B cell (primary cell): ENCODE measurements at regions not wholly inside any gene's neighbourhood (a gene's known extent, or its start where the extent isn't known, plus 50 kb on each side); places are given as distances from the start of the nearest gene placed in this dataset.

Source experiments
- ATAC-seq: fragments of 200-7000 bp; cut with Tn5 transposase; one replicate; pipeline ENCODE4 v1.10.0; 2021; ENCODE audit warnings: low read depth, mild to moderate bottlenecking, moderate number of reproducible peaks, moderate library complexity
- CTCF ChIA-PET: fragments of 350-600 bp; sonication (Branson Sonifier 250); formaldehyde crosslinking; loops from one replicate; lab custom pipeline; 2021; ENCODE audit warnings: antibody characterized with exemption, inconsistent platforms; lab: Charles Lee
- POLR2A ChIA-PET: fragments of 350-600 bp; sonication (Branson Sonifier 250); formaldehyde crosslinking; loops from one replicate; lab custom pipeline; 2021; ENCODE audit warnings: antibody characterized with exemption; lab: Charles Lee
- DNase-seq: peaks from one replicate; pipeline ENCODE4 v3.0.0; 2013
- H2AFZ ChIP-seq: 2 replicates; pipeline ENCODE4 v1.6.1; 2012; ENCODE audit warnings: mild to moderate bottlenecking, low read depth, low read length; ENCODE audit not compliant: insufficient read depth, poor library complexity, severe bottlenecking
- H3K27ac ChIP-seq, 2 donors: 1 replicate in 1 of 2; 2 replicates in 1 of 2; pipeline ENCODE4 v1.5.1; 2012 to 2013; ENCODE audit warnings: low read length in 2 of 2, mild to moderate bottlenecking in 2 of 2, moderate library complexity in 1 of 2
- H3K27me3 ChIP-seq, 4 experiments: fragments of 200-600 bp in 1 of 4; sonication (generic) in 1 of 4; replicated peaks in 1 of 4; 1 replicate in 2 of 4; 2 replicates in 2 of 4; pipeline versions ENCODE4 v1.6.1 to v1.7.0; 2013 to 2016; ENCODE audit warnings: low read length in 3 of 4, mild to moderate bottlenecking in 2 of 4, mixed read lengths in 1 of 4, moderate library complexity in 1 of 4; ENCODE audit not compliant: insufficient read depth in 4 of 4, control insufficient read depth in 3 of 4; ENCODE audit errors: control extremely low read depth in 1 of 4
- H3K36me3 ChIP-seq, 2 experiments: replicated peaks in 1 of 2; 1 replicate in 1 of 2; 2 replicates in 1 of 2; pipeline versions ENCODE4 v1.6.1 to v1.7.1; 2013; ENCODE audit warnings: low read length in 1 of 2; ENCODE audit not compliant: insufficient read depth in 2 of 2, control insufficient read depth in 1 of 2; ENCODE audit errors: control extremely low read depth in 1 of 2, extremely low read depth in 1 of 2
- H3K4me1 ChIP-seq, 2 donors: fragments of 200-600 bp in 1 of 2; sonication (generic) in 1 of 2; 1 replicate in 1 of 2; 2 replicates in 1 of 2; pipeline versions ENCODE4 v1.5.1 to v1.6.1; 2013 to 2017; ENCODE audit warnings: low read length in 2 of 2; ENCODE audit not compliant: control insufficient read depth in 2 of 2, insufficient read depth in 2 of 2
- H3K4me2 ChIP-seq: replicated peaks from 2 replicates; pipeline ENCODE3; 2012; ENCODE audit warnings: mild to moderate bottlenecking, low read depth, low read length; ENCODE audit not compliant: poor library complexity, severe bottlenecking
- H3K4me3 ChIP-seq, 5 experiments: fragments of 200-600 bp in 1 of 5; sonication (generic) in 1 of 5; 1 replicate in 3 of 5; 2 replicates in 2 of 5; pipeline versions ENCODE4 v1.5.1 to v1.7.0; 2011 to 2016; ENCODE audit warnings: low read length in 4 of 5, mild to moderate bottlenecking in 4 of 5, low read depth in 2 of 5, control low read depth in 1 of 5, moderate library complexity in 1 of 5; ENCODE audit not compliant: insufficient read depth in 1 of 5; ENCODE audit errors: control extremely low read depth in 1 of 5, extremely low read depth in 1 of 5
- H3K79me2 ChIP-seq: fragments of 200-600 bp; sonication (generic); one replicate; pipeline ENCODE4 v1.6.0; 2016; ENCODE audit warnings: low read length; ENCODE audit not compliant: control insufficient read depth, insufficient read depth
- H3K9ac ChIP-seq: fragments of 200-600 bp; sonication (generic); 2 replicates; pipeline ENCODE4 v1.6.1; 2017; ENCODE audit warnings: mild to moderate bottlenecking, low read length, moderate library complexity
- H3K9me3 ChIP-seq, 3 donors: one replicate each; pipeline versions ENCODE4 v1.6.1 to v1.7.1; 2013; ENCODE audit warnings: low read length in 2 of 3; ENCODE audit not compliant: control insufficient read depth in 2 of 3, insufficient read depth in 1 of 3; ENCODE audit errors: control extremely low read depth in 1 of 3
- H4K20me1 ChIP-seq: 2 replicates; pipeline ENCODE4 v1.6.0; 2012; ENCODE audit warnings: mild to moderate bottlenecking, low read length; ENCODE audit not compliant: insufficient read depth, control insufficient read depth, poor library complexity, severe bottlenecking
- H3K27ac Mint-ChIP-seq: one replicate; pipeline ENCODE4 v1.8.0; 2021; ENCODE audit warnings: mixed read lengths
- H3K27me3 Mint-ChIP-seq: one replicate; pipeline ENCODE4 v1.8.0; 2021; ENCODE audit warnings: mixed read lengths
- H3K4me1 Mint-ChIP-seq: one replicate; pipeline ENCODE4 v1.8.0; 2021; ENCODE audit warnings: mixed read lengths
- H3K4me3 Mint-ChIP-seq: one replicate; pipeline ENCODE4 v1.8.0; 2021; ENCODE audit warnings: mixed read lengths
- H3K9me3 Mint-ChIP-seq: one replicate; pipeline ENCODE4 v1.8.0; 2022; ENCODE audit warnings: mixed read lengths; ENCODE audit not compliant: insufficient read depth
- EZH2 ChIP-seq: IDR thresholded peaks from 2 replicates; pipeline ENCODE4 v1.6.1; 2012; ENCODE audit warnings: borderline replicate concordance, low read depth, mild to moderate bottlenecking, moderate library complexity, low read length; ENCODE audit not compliant: insufficient read depth, poor library complexity, severe bottlenecking
- WGBS: methylation state at CpG from one replicate; pipeline ENCODE4 v1.1.5; 2013; ENCODE audit warnings: missing lambda C conversion rate; ENCODE audit not compliant: insufficient coverage; 5-methylcytosine and 5-hydroxymethylcytosine counted together
- intact Hi-C: fragments of 100-400 bp; cut with micrococcal nuclease; formaldehyde crosslinking; loops from one replicate; pipeline ENCODE4 v1.10.0; 2022
- TF ChIP-seq, protein P1 (sequence below): fragments of 200-600 bp; IDR thresholded peaks from one replicate; pipeline ENCODE4 v1.8.0; 2022; ENCODE audit warnings: antibody characterized with exemption, mild to moderate bottlenecking

DNA sequence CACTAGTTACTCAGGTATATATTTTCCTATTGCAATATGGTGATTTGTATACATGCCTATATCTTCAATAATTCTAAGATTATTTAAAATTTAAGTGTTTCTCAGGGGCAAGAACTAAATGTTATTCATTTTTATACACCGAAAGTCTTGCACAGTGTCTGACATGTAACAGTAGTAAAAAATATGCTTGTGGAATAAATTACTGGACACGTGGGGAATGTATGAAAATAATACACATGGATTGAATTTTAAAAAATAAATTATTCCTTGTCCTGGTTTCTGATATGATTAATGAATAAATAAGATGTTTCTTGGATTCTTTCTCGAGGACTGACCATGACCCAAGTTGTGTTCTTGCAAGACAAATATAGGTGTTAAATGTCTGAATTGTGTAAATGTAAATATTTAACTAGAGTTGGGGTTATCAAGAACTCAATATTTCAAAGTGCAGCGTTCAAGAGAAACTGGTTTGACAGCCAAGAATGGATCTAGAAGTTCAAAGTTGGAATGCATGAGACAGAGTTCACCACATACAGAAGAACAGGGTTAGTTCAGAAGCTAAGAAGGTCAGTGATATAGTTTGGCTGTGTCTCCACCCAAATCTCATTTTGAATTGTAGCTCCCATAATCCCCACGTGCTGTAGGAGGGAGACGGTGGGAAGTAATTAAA lies 142.1 kb upstream of the SPAG17 start:
- Histone ChIP-seq H2AFZ (no peak overlapping the region), H3K4me2 (no peak overlapping the region), H3K4me3 (no peak overlapping the region), H3K79me2 (no peaks in the 10 kb centered on the region), H3K27me3 (no peaks in the 10 kb centered on the region), H3K27ac (no peak overlapping the region), H3K4me1 (no peaks in the 10 kb centered on the region), H3K9ac (no peak overlapping the region), H3K9me3 (no peaks in the 10 kb centered on the region), H4K20me1 (no peaks in the 10 kb centered on the region), H3K36me3 (no peaks in the 10 kb centered on the region)
- TF ChIP-seq, protein P1, sequence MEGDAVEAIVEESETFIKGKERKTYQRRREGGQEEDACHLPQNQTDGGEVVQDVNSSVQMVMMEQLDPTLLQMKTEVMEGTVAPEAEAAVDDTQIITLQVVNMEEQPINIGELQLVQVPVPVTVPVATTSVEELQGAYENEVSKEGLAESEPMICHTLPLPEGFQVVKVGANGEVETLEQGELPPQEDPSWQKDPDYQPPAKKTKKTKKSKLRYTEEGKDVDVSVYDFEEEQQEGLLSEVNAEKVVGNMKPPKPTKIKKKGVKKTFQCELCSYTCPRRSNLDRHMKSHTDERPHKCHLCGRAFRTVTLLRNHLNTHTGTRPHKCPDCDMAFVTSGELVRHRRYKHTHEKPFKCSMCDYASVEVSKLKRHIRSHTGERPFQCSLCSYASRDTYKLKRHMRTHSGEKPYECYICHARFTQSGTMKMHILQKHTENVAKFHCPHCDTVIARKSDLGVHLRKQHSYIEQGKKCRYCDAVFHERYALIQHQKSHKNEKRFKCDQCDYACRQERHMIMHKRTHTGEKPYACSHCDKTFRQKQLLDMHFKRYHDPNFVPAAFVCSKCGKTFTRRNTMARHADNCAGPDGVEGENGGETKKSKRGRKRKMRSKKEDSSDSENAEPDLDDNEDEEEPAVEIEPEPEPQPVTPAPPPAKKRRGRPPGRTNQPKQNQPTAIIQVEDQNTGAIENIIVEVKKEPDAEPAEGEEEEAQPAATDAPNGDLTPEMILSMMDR, result no peak
- TF ChIP-seq EZH2, result no peak
- H3K27ac Mint-ChIP-seq, result no peak overlapping the region
- H3K4me3 Mint-ChIP-seq, result no peak overlapping the region
- WGBS, result 89% methylated on average over 1 of the region's 6 CpGs
- no peaks in the 10 kb centered on the region for H3K4me1 Mint-ChIP-seq
- peaks cover 6% of the 10 kb centered on the region for H3K27me3 Mint-ChIP-seq
- intact Hi-C loops, result no loop called here
- POLR2A ChIA-PET, result no interaction called here
- no peak for DNase-seq
- CTCF ChIA-PET, result no interaction called here
- ATAC-seq, result no peak
- no peaks in the 10 kb centered on the region for H3K9me3 Mint-ChIP-seq

DNA sequence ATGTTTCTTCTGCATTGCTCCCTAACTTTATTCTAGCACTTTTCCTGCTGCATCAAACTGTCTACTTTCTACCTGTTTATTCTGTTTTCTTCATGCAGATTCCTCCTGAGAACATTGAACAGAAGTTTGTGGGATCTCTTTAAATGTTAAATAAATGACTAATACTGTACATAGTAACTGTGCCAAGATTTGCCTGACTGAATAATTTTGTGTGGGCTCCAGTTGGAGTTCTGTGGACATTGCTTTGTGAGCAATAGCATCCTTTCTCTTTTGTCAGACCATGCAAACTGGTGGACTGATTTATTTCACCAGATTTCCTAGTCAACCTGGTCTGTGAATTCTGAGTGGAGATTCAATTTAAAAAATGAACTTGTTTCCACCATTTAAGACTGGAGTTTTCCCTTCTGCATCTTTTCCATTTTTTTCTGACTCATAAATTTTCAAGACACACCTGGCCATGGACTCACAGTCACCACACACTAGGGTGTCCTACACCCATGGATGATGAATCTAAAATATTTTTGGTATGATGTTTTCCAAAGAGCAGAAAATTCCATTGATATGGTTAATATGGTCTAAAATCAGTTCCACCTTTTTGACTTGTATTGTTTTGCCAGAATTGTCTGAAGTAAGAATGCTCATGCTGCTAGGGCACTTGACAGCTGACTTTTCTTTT lies 140.7 kb upstream of the SPAG17 start:
- intact Hi-C loops, result no loop called here
- no peaks in the 10 kb centered on the region for H3K79me2 ChIP-seq
- ChIA-PET CTCF (no interaction called here), POLR2A (no interaction called here)
- no peaks in the 10 kb centered on the region for H3K9me3 ChIP-seq
- no peaks in the 10 kb centered on the region for H4K20me1 ChIP-seq
- no peak overlapping the region for H3K4me3 Mint-ChIP-seq
- H3K36me3 ChIP-seq, result no peaks in the 10 kb centered on the region
- DNase-seq (no peak), ATAC-seq (no peak)
- H3K27ac Mint-ChIP-seq, result no peak overlapping the region
- H3K4me1 ChIP-seq, result no peaks in the 10 kb centered on the region
- no peak overlapping the region for H3K9ac ChIP-seq
- H2AFZ ChIP-seq, result no peak overlapping the region
- no peak overlapping the region for H3K4me3 ChIP-seq
- H3K27ac ChIP-seq, result no peak overlapping the region
- no peaks in the 10 kb centered on the region for H3K27me3 ChIP-seq
- peaks cover 6% of the 10 kb centered on the region for H3K27me3 Mint-ChIP-seq
- no peak for TF ChIP-seq EZH2
- TF ChIP-seq, protein P1, result no peak
- no peaks in the 10 kb centered on the region for H3K9me3 Mint-ChIP-seq
- H3K4me2 ChIP-seq, result no peak overlapping the region
- no peaks in the 10 kb centered on the region for H3K4me1 Mint-ChIP-seq
